ENCODE measurements at regions not wholly inside any gene's neighbourhood (a gene's known extent, or its start where the extent isn't known, plus 50 kb on each side); places are given as distances from the start of the nearest gene placed in this dataset.

GRCh38 chr14:101359221-101360053 lies 201.9 kb upstream of the DIO3 start:
- no peaks in the 10 kb centered on the region for H3F3A ChIP-seq (replicated peaks; ENCODE audit: insufficient read depth)
- DNase-seq, result no peak
- WGBS (ENCODE audit: low lambda C conversion rate), result 48% methylated on average over 14 of the region's 19 CpGs
- no peak overlapping the region for H3K4me2 ChIP-seq
- TF ChIP-seq JUND (IDR thresholded peaks at IDR 0.05), result no peak
- no peak for TF ChIP-seq TCF12 (IDR thresholded peaks at IDR 0.05)
- no peak for TF ChIP-seq FOXM1 (IDR thresholded peaks at IDR 0.05; ENCODE audit: low read depth)
- TF ChIP-seq, protein P1, sequence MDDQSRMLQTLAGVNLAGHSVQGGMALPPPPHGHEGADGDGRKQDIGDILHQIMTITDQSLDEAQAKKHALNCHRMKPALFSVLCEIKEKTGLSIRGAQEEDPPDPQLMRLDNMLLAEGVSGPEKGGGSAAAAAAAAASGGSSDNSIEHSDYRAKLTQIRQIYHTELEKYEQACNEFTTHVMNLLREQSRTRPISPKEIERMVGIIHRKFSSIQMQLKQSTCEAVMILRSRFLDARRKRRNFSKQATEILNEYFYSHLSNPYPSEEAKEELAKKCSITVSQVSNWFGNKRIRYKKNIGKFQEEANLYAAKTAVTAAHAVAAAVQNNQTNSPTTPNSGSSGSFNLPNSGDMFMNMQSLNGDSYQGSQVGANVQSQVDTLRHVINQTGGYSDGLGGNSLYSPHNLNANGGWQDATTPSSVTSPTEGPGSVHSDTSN (IDR thresholded peaks at IDR 0.05), result no peak
- no peak for TF ChIP-seq CHD2 (IDR thresholded peaks at IDR 0.05; ENCODE audit: low read length, partially characterized antibody)
- no peak for TF ChIP-seq MAX (IDR thresholded peaks at IDR 0.05; ENCODE audit: low read depth)
- no peak for TF ChIP-seq FOSL2 (IDR thresholded peaks at IDR 0.05; ENCODE audit: borderline replicate concordance, low read depth)
- TF ChIP-seq, protein P2, sequence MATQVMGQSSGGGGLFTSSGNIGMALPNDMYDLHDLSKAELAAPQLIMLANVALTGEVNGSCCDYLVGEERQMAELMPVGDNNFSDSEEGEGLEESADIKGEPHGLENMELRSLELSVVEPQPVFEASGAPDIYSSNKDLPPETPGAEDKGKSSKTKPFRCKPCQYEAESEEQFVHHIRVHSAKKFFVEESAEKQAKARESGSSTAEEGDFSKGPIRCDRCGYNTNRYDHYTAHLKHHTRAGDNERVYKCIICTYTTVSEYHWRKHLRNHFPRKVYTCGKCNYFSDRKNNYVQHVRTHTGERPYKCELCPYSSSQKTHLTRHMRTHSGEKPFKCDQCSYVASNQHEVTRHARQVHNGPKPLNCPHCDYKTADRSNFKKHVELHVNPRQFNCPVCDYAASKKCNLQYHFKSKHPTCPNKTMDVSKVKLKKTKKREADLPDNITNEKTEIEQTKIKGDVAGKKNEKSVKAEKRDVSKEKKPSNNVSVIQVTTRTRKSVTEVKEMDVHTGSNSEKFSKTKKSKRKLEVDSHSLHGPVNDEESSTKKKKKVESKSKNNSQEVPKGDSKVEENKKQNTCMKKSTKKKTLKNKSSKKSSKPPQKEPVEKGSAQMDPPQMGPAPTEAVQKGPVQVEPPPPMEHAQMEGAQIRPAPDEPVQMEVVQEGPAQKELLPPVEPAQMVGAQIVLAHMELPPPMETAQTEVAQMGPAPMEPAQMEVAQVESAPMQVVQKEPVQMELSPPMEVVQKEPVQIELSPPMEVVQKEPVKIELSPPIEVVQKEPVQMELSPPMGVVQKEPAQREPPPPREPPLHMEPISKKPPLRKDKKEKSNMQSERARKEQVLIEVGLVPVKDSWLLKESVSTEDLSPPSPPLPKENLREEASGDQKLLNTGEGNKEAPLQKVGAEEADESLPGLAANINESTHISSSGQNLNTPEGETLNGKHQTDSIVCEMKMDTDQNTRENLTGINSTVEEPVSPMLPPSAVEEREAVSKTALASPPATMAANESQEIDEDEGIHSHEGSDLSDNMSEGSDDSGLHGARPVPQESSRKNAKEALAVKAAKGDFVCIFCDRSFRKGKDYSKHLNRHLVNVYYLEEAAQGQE (IDR thresholded peaks at IDR 0.05; ENCODE audit: low read depth, low read length), result no peak
- TF ChIP-seq TAF1 (IDR thresholded peaks at IDR 0.05; ENCODE audit: borderline replicate concordance, low read depth, low read length), result no peak
- no peak for TF ChIP-seq ELF1 (IDR thresholded peaks at IDR 0.05)
- TF ChIP-seq GATA2 (CRISPR knock-in tag; IDR thresholded peaks at IDR 0.05), result no peak
- no peaks in the 10 kb centered on the region for H3K79me2 ChIP-seq (ENCODE audit: insufficient read depth)
- H4K20me1 ChIP-seq (ENCODE audit: insufficient read depth), result no peaks in the 10 kb centered on the region
- H3K4me1 ChIP-seq (ENCODE audit: control insufficient read depth in 1 of 2, insufficient read depth in 2 of 2, low read depth in 1 of 2, low read length in 1 of 2), result peaks cover 0 to 7% of the 10 kb centered on the region in 2 experiments; a peak in 1 of 4 replicates
- H3K9me2 ChIP-seq, result no peaks in the 10 kb centered on the region
- ChIA-PET POLR2A (no interaction called here), CTCF (no interaction called here)
- no peaks in the 10 kb centered on the region for H3K9me3 ChIP-seq
- H3K27ac ChIP-seq (ENCODE audit: low read depth in 2 of 2, low read length in 1 of 2), result no peak overlapping the region
- no peak overlapping the region for H3K9ac ChIP-seq
- H3K27me3 ChIP-seq (ENCODE audit: insufficient read depth), result no peaks in the 10 kb centered on the region
- H2AFZ ChIP-seq (ENCODE audit: low read depth), result no peak overlapping the region
- H3K36me3 ChIP-seq (replicated peaks in 1 of 2; ENCODE audit: control insufficient read depth in 1 of 2, insufficient read depth in 2 of 2, low read length in 1 of 2), result no peaks in the 10 kb centered on the region
- H3K4me3 ChIP-seq (ENCODE audit: low read depth in 2 of 2, low read length in 1 of 2), result no peak overlapping the region

Measured in SK-N-SH (cell line).